Sigmoid colon (tissue), 6 donors: ENCODE measurements at regions not wholly inside any gene's neighbourhood (a gene's known extent, or its start where the extent isn't known, plus 50 kb on each side); places are given as distances from the start of the nearest gene placed in this dataset.

Experiments
- DNase-seq: peaks from one replicate; pipeline ENCODE4 v3.0.0-alpha.2; 2019
- H3K27ac ChIP-seq, 4 donors: fragments of 200-600 bp; sonication (generic); one replicate each; pipeline ENCODE4 v1.5.1; 2016 to 2019; ENCODE audit warnings: mild to moderate bottlenecking in 1 of 4
- H3K27me3 ChIP-seq, 3 donors: fragments of 200-600 bp; sonication (generic); one replicate each; pipeline ENCODE4 v1.5.1; 2019; ENCODE audit warnings: mild to moderate bottlenecking in 1 of 3
- H3K36me3 ChIP-seq, 4 donors: fragments of 200-600 bp; sonication (generic); one replicate each; pipeline ENCODE4 v1.5.1; 2016 to 2019
- H3K4me1 ChIP-seq, 4 donors: fragments of 200-600 bp; sonication (generic); one replicate each; pipeline ENCODE4 v1.5.1; 2017 to 2019
- H3K4me3 ChIP-seq, 4 donors: fragments of 200-600 bp; sonication (generic); one replicate each; pipeline ENCODE4 v1.5.1; 2017 to 2019; ENCODE audit warnings: mild to moderate bottlenecking in 2 of 4, moderate library complexity in 1 of 4
- H3K9me3 ChIP-seq, 4 donors: fragments of 200-600 bp in 3 of 4; sonication (generic) in 3 of 4; one replicate each; pipeline versions ENCODE4 v1.5.1 to v1.6.1; 2013 to 2019
- CTCF ChIP-seq, 4 experiments: fragments of 450-650 bp in 3 of 4; fragments of 200-600 bp in 1 of 4; IDR thresholded peaks; one replicate each; pipeline ENCODE4 v1.5.1; 2016 to 2019; ENCODE audit warnings: antibody characterized with exemption in 4 of 4, mild to moderate bottlenecking in 3 of 4, moderate library complexity in 2 of 4
- EP300 ChIP-seq, 4 donors: sonication (generic); formaldehyde crosslinking; IDR thresholded peaks; one replicate each; pipeline ENCODE4 v1.6.1; 2017; ENCODE audit warnings: antibody characterized with exemption in 4 of 4
- POLR2A ChIP-seq, 2 donors: fragments of 450-650 bp; IDR thresholded peaks; one replicate each; pipeline ENCODE4 v1.6.1; 2016; ENCODE audit warnings: antibody characterized with exemption in 2 of 2, mild to moderate bottlenecking in 2 of 2, moderate library complexity in 2 of 2
- POLR2AphosphoS5 ChIP-seq, 4 donors: sonication (generic); formaldehyde crosslinking; IDR thresholded peaks; one replicate each; pipeline ENCODE4 v1.6.1; 2017; ENCODE audit warnings: antibody characterized with exemption in 4 of 4
- WGBS, 2 donors: extraction: QIAGEN DNeasy Blood & Tissue Kit; methylation state at CpG; one replicate each; pipeline ENCODE4 v1.1.7; 2013; 5-methylcytosine and 5-hydroxymethylcytosine counted together
- intact Hi-C: fragments of 100-400 bp; cut with DNase I; formaldehyde crosslinking; loops from one replicate; pipeline ENCODE4 v1.15.1; 2023
- donor health status: healthy with polysubstance abuse.
- donor health status: healthy.

GRCh38 chr9:87211669-87212068 lies 264.4 kb upstream of the GAS1 start:
- Histone ChIP-seq H3K27ac (no peak overlapping the region), H3K4me1 (no peaks in the 10 kb centered on the region), H3K4me3 (no peak overlapping the region), H3K27me3 (no peaks in the 10 kb centered on the region), H3K36me3 (no peaks in the 10 kb centered on the region), H3K9me3 (no peaks in the 10 kb centered on the region)
- no peak for DNase-seq
- 93 to 95% methylated on average over 2 of the region's 2 CpGs for WGBS, 2 donors
- TF ChIP-seq POLR2A (IDR thresholded peaks at IDR 0.05) (no peak), CTCF (IDR thresholded peaks at IDR 0.05) (no peak), EP300 (IDR thresholded peaks at IDR 0.05) (no peak), POLR2AphosphoS5 (IDR thresholded peaks at IDR 0.05) (no peak)
- intact Hi-C loops: no loop called here

DNA sequence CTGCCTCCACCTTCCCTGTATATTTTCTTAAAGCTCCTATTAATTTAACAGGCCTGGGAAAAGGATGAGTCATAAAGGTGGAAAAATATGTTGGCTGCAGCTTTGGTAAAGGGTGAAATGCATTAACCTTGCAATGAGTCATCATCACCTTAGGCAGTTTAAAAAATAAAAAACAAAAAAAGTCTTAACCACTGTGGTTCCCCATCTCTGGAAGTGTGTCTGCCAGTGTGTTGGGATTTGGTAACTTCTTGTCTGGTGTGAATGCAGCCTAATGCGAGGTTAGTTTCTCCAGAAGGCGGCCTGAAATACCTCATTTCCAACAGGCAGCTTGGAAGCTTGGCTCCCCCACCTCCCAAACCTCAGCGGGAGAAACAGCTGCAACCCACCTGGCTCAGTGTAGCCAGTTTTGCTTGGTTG lies 265.3 kb upstream of the GAS1 start:
- H3K9me3 ChIP-seq: no peaks in the 10 kb centered on the region
- no peaks in the 10 kb centered on the region for H3K36me3 ChIP-seq
- no peaks in the 10 kb centered on the region for H3K4me1 ChIP-seq
- no peaks in the 10 kb centered on the region for H3K27me3 ChIP-seq
- no peak overlapping the region for H3K4me3 ChIP-seq
- TF ChIP-seq POLR2A (IDR thresholded peaks at IDR 0.05) (no peak), POLR2AphosphoS5 (IDR thresholded peaks at IDR 0.05) (no peak)
- H3K27ac ChIP-seq: no peak overlapping the region
- intact Hi-C loops: no loop called here
- WGBS, 2 donors: 81% methylated on average over 3 of the region's 3 CpGs
- DNase-seq: no peak

DNA sequence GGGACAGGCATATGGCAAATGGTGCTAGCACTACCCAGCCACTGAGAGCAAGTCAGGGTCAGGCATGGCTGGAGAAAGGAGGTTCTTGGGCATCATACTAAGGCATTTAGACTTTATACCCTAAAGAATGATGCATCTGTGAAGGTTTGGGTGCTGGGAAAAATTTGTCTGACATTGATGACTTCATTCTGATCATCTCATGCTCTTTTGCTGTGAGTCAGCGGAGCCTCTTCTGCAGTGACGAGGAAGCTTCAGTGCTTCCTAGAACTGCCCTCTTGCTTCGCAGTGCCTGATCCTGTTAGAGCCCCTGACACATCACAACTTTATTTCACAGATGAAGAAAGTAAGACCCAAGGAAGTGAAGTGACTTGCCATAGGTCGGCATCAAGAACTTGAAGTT lies 266.6 kb upstream of the GAS1 start:
- no peak overlapping the region for H3K27ac ChIP-seq
- no peak overlapping the region for H3K4me3 ChIP-seq
- TF ChIP-seq POLR2A (IDR thresholded peaks at IDR 0.05) (no peak), POLR2AphosphoS5 (IDR thresholded peaks at IDR 0.05) (no peak), EP300 (IDR thresholded peaks at IDR 0.05) (no peak), CTCF (IDR thresholded peaks at IDR 0.05) (no peak)
- 90 to 91% methylated on average over 4 of the region's 4 CpGs for WGBS, 2 donors
- no peaks in the 10 kb centered on the region for H3K27me3 ChIP-seq
- DNase-seq: no peak
- no peaks in the 10 kb centered on the region for H3K36me3 ChIP-seq
- H3K9me3 ChIP-seq: no peaks in the 10 kb centered on the region
- intact Hi-C loops: no loop called here
- no peaks in the 10 kb centered on the region for H3K4me1 ChIP-seq

GRCh38 chr9:87214991-87215390 lies 267.7 kb upstream of the GAS1 start:
- H3K27ac ChIP-seq: no peak overlapping the region
- no peak for TF ChIP-seq POLR2AphosphoS5 (IDR thresholded peaks at IDR 0.05)
- TF ChIP-seq EP300 (IDR thresholded peaks at IDR 0.05): no peak
- no peak for TF ChIP-seq POLR2A (IDR thresholded peaks at IDR 0.05)
- no peak for TF ChIP-seq CTCF (IDR thresholded peaks at IDR 0.05)
- intact Hi-C loops: no loop called here
- 66 to 79% methylated on average over 3 of the region's 3 CpGs for WGBS, 2 donors
- no peaks in the 10 kb centered on the region for H3K4me1 ChIP-seq
- DNase-seq: no peak
- H3K36me3 ChIP-seq: no peaks in the 10 kb centered on the region
- no peak overlapping the region for H3K4me3 ChIP-seq
- no peaks in the 10 kb centered on the region for H3K9me3 ChIP-seq
- no peaks in the 10 kb centered on the region for H3K27me3 ChIP-seq

DNA sequence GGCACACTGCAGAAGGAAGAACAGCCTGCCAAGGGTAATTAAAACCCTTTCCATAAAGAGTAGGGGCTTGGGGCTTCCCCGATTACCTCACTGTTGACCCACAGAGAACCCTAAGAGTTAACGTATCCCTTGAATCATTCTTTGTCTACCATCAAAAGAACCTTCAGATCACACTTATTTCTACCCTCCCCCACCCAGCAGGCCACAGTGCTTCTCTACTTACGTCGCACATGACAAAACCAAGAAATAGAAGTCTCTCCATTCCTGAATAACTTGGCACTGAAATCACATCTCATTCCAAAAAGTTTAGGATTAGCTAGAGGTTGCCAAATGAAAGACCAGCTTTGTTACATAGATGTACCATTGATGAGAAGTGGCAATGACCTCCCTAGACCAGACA lies 268.7 kb upstream of the GAS1 start:
- DNase-seq: no peak
- Histone ChIP-seq H3K27ac (no peak overlapping the region), H3K9me3 (no peaks in the 10 kb centered on the region), H3K27me3 (no peaks in the 10 kb centered on the region), H3K36me3 (no peaks in the 10 kb centered on the region), H3K4me3 (no peak overlapping the region), H3K4me1 (no peaks in the 10 kb centered on the region)
- intact Hi-C loops: no loop called here
- WGBS, 2 donors: 83 to 85% methylated on average over 4 of the region's 4 CpGs
- TF ChIP-seq POLR2A (IDR thresholded peaks at IDR 0.05): no peak
- TF ChIP-seq EP300 (IDR thresholded peaks at IDR 0.05): no peak
- no peak for TF ChIP-seq POLR2AphosphoS5 (IDR thresholded peaks at IDR 0.05)
- no peak for TF ChIP-seq CTCF (IDR thresholded peaks at IDR 0.05)
